Mesenchymal stem cell (in vitro differentiated cells and primary cell): ENCODE measurements at regions not wholly inside any gene's neighbourhood (a gene's known extent, or its start where the extent isn't known, plus 50 kb on each side); places are given as distances from the start of the nearest gene placed in this dataset.

Experiments used
- DNase-seq: peaks from one replicate; pipeline ENCODE4 v3.0.0-alpha.2; 2013
- H2AFZ ChIP-seq: one replicate; pipeline ENCODE4 v1.6.1; 2013; ENCODE audit warnings: low read depth, mild to moderate bottlenecking, control low read depth, inconsistent platforms, low read length, moderate library complexity
- H2AK5ac ChIP-seq: 2 replicates; pipeline ENCODE4 v1.6.1; 2013; ENCODE audit warnings: low read length, moderate library complexity, mild to moderate bottlenecking, inconsistent platforms; ENCODE audit not compliant: severe bottlenecking
- H2BK120ac ChIP-seq: one replicate; pipeline ENCODE4 v1.6.1; 2013; ENCODE audit warnings: low read depth, mild to moderate bottlenecking, inconsistent platforms, low read length, moderate library complexity
- H2BK12ac ChIP-seq, 2 experiments: one replicate each; pipeline ENCODE4 v1.6.1; 2013; ENCODE audit warnings: inconsistent platforms in 2 of 2, low read length in 2 of 2, mild to moderate bottlenecking in 2 of 2, moderate library complexity in 2 of 2, control low read depth in 1 of 2
- H2BK15ac ChIP-seq: one replicate; pipeline ENCODE4 v1.6.1; 2013; ENCODE audit warnings: mild to moderate bottlenecking, low read depth, inconsistent platforms; ENCODE audit not compliant: poor library complexity, severe bottlenecking
- H2BK5ac ChIP-seq: 2 replicates; pipeline ENCODE4 v1.6.1; 2013; ENCODE audit warnings: low read depth, mild to moderate bottlenecking, low read length, control low read depth, inconsistent platforms; ENCODE audit not compliant: poor library complexity, severe bottlenecking
- H3K14ac ChIP-seq, 2 experiments: one replicate each; pipeline ENCODE4 v1.6.1; 2013; ENCODE audit warnings: inconsistent platforms in 2 of 2, low read length in 2 of 2, control low read depth in 1 of 2, mild to moderate bottlenecking in 1 of 2, moderate library complexity in 1 of 2
- H3K18ac ChIP-seq, 2 experiments: one replicate each; pipeline ENCODE4 v1.6.1; 2013; ENCODE audit warnings: inconsistent platforms in 2 of 2, low read length in 2 of 2, control low read depth in 1 of 2, low read depth in 1 of 2, mild to moderate bottlenecking in 1 of 2
- H3K23ac ChIP-seq, 2 experiments: one replicate each; pipeline ENCODE4 v1.6.1; 2013; ENCODE audit warnings: inconsistent platforms in 2 of 2, low read length in 2 of 2, mild to moderate bottlenecking in 2 of 2, moderate library complexity in 2 of 2, control low read depth in 1 of 2
- H3K27ac ChIP-seq: 2 replicates; pipeline ENCODE4 v1.5.1; 2013; ENCODE audit warnings: mild to moderate bottlenecking, moderate library complexity, low read length, control low read depth, inconsistent platforms; ENCODE audit not compliant: poor library complexity, severe bottlenecking
- H3K27me3 ChIP-seq, 2 experiments: 2 replicates each; pipeline versions ENCODE4 v1.6.1 to v1.7.0; 2013; ENCODE audit warnings: low read length in 2 of 2, mild to moderate bottlenecking in 2 of 2, moderate library complexity in 2 of 2, control low read depth in 1 of 2, inconsistent platforms in 1 of 2; ENCODE audit not compliant: control insufficient read depth in 1 of 2, insufficient read depth in 1 of 2
- H3K36me3 ChIP-seq, 2 experiments: 2 replicates each; pipeline versions ENCODE4 v1.6.1 to v1.7.0; 2013; ENCODE audit warnings: low read length in 2 of 2, control low read depth in 1 of 2, inconsistent platforms in 1 of 2, low read depth in 1 of 2, mild to moderate bottlenecking in 1 of 2; ENCODE audit not compliant: insufficient read depth in 2 of 2, control insufficient read depth in 1 of 2
- H3K4ac ChIP-seq, 2 experiments: one replicate each; pipeline ENCODE4 v1.6.1; 2013; ENCODE audit warnings: inconsistent platforms in 2 of 2, low read length in 2 of 2, mild to moderate bottlenecking in 2 of 2, moderate library complexity in 2 of 2, control low read depth in 1 of 2, low read depth in 1 of 2
- H3K4me1 ChIP-seq: 2 replicates; pipeline ENCODE4 v1.6.1; 2013; ENCODE audit warnings: low read depth, low read length, control low read depth; ENCODE audit not compliant: control insufficient read depth, insufficient read depth
- H3K4me2 ChIP-seq: 2 replicates; pipeline ENCODE4 v1.6.1; 2013; ENCODE audit warnings: low read length, mild to moderate bottlenecking, inconsistent platforms; ENCODE audit not compliant: poor library complexity, severe bottlenecking
- H3K4me3 ChIP-seq, 2 experiments: 2 replicates each; pipeline versions ENCODE4 v1.5.1 to v1.7.0; 2013; ENCODE audit warnings: low read length in 2 of 2, mild to moderate bottlenecking in 2 of 2, control low read depth in 1 of 2, low read depth in 1 of 2; ENCODE audit not compliant: insufficient read depth in 1 of 2
- H3K79me1 ChIP-seq: replicated peaks from 2 replicates; pipeline ENCODE4 v1.6.1; 2013; ENCODE audit warnings: mild to moderate bottlenecking, control low read depth, low read length, inconsistent platforms; ENCODE audit not compliant: poor library complexity, severe bottlenecking
- H3K9ac ChIP-seq: 2 replicates; pipeline ENCODE4 v1.7.0; 2013; ENCODE audit warnings: mild to moderate bottlenecking, low read length, moderate library complexity
- H3K9me3 ChIP-seq: 2 replicates; pipeline ENCODE4 v1.7.0; 2013; ENCODE audit warnings: mild to moderate bottlenecking, low read length; ENCODE audit not compliant: control insufficient read depth
- H4K8ac ChIP-seq: one replicate; pipeline ENCODE4 v1.6.1; 2013; ENCODE audit warnings: inconsistent platforms, mild to moderate bottlenecking, low read length, moderate library complexity
- H4K91ac ChIP-seq: one replicate; pipeline ENCODE4 v1.6.1; 2013; ENCODE audit warnings: mild to moderate bottlenecking, low read length, inconsistent platforms
- WGBS: methylation state at CpG from one replicate; pipeline ENCODE4 v1.1.7; 2013; ENCODE audit warnings: mixed read lengths; 5-methylcytosine and 5-hydroxymethylcytosine counted together

DNA sequence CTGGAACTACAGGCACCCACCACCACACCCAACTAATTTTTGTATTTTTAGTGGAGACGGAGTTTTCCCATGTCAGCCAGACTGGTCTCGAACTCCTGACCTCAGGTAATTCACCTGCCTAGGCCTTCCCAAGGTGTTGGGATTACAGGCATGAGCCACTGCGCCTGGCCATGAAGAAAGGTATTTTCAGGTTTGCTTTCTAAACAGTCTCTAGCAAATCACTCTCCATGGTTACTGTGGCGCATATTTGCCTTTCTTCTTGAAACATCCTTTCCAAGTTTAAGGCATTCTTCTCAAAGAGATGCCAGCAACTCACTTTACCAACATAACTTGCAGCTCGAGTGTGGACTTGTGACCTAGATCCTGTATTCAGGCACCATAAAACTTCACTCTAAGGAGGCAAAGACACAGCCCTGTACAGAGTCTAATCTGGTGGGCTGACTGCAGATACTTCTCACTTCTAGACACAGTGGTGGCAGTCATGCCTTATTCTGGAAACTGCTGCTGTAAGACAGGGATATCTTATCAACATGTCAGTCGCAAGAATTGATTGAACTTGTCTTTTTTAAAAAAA, 461.4 kb upstream of the TSHZ3 start:
- H3K9me3 ChIP-seq = no peaks in the 10 kb centered on the region
- H3K4me1 ChIP-seq = no peaks in the 10 kb centered on the region
- H2AK5ac ChIP-seq = no peak overlapping the region
- H3K36me3 ChIP-seq = no peaks in the 10 kb centered on the region
- H2BK12ac ChIP-seq = no peak overlapping the region
- no peak overlapping the region for H2BK120ac ChIP-seq
- H3K4me3 ChIP-seq = no peak overlapping the region
- H3K27ac ChIP-seq = no peak overlapping the region
- H2BK5ac ChIP-seq = no peak overlapping the region
- no peak overlapping the region for H3K4ac ChIP-seq
- H3K23ac ChIP-seq = no peak overlapping the region
- WGBS = 84% methylated on average over 5 of the region's 6 CpGs
- no peak overlapping the region for H3K9ac ChIP-seq
- H3K18ac ChIP-seq = no peak overlapping the region
- H3K4me2 ChIP-seq = no peak overlapping the region
- no peak for DNase-seq
- H3K79me1 ChIP-seq = no peaks in the 10 kb centered on the region
- H2AFZ ChIP-seq = no peak overlapping the region
- no peak overlapping the region for H4K91ac ChIP-seq
- H3K27me3 ChIP-seq = no peaks in the 10 kb centered on the region
- no peak overlapping the region for H3K14ac ChIP-seq
- H4K8ac ChIP-seq = no peak overlapping the region
- no peak overlapping the region for H2BK15ac ChIP-seq

DNA sequence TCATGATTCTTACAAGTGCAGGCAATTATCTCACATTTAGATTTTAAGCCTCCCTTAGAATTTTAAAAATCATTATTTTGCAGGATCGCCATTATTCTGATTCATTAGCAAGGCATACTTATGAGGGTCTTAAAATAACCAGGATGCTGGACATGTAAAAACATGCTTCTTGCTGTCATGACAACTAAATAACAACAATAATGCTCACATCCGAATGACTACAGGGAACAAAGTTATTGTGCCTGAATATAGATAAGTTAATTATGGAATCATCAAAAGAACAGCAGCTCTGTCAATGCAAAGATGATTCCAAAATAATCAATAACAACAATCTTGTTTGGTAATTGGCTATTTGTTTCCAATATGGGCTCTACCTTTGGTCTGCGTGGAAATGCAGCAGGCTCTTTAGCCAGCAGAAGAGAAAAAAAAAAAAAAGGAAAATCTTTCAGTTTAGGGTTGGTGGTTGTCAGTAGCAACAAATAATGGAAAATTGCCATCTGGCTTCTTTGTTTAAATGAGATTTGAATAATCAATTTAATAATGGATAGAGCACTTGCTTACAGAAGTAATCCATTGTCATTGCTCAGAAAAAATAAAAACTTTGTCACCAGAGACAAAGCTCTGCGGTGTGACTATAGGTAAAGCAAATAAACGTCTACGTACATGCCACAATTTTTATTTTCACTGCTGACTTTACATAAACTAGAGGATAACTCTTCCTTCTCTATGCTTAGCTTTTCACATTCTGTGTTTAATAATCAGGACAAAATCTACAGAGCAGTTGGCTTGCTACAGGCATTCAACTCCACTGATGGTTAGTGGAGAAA, 468.9 kb upstream of the TSHZ3 start:
- H3K4me2 ChIP-seq = no peak overlapping the region

DNA sequence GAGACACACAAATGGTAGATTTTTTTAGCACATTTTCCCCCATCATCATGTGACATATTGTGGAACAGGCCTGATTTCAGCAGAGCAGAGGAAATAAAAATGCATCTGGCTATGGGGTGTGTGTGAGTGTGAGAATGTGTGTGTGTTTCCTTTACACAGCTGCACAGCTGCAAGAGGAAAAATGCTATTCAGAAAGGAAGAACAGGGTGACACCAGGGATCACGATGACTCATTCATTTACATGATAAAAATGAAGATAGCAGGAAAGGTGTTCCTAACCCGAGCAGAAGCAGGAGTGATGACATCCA, 469.5 kb upstream of the TSHZ3 start:
- Histone ChIP-seq H4K91ac (no peak overlapping the region), H2BK15ac (no peak overlapping the region), H3K36me3 (no peaks in the 10 kb centered on the region), H2AK5ac (no peak overlapping the region), H2BK120ac (no peak overlapping the region), H3K79me1 (no peaks in the 10 kb centered on the region), H4K8ac (no peak overlapping the region), H2BK5ac (no peak overlapping the region), H3K9ac (no peak overlapping the region), H3K23ac (no peak overlapping the region), H3K4me2 (no peak overlapping the region), H3K27ac (no peak overlapping the region), H3K4ac (no peak overlapping the region), H3K9me3 (peaks cover 3% of the 10 kb centered on the region), H2BK12ac (no peak overlapping the region), H3K14ac (no peak overlapping the region), H2AFZ (no peak overlapping the region), H3K4me3 (no peak overlapping the region), H3K18ac (no peak overlapping the region), H3K4me1 (no peaks in the 10 kb centered on the region), H3K27me3 (no peaks in the 10 kb centered on the region)
- 14% methylated on average over 2 of the region's 2 CpGs for WGBS
- no peak for DNase-seq

More for the DNA sequence above, 468.9 kb upstream of the TSHZ3 start:
- Histone ChIP-seq H2BK12ac (no peak overlapping the region), H2AFZ (no peak overlapping the region), H3K4me1 (no peaks in the 10 kb centered on the region), H3K23ac (no peak overlapping the region), H2AK5ac (no peak overlapping the region), H3K9me3 (peaks cover 3% of the 10 kb centered on the region), H3K4me3 (no peak overlapping the region), H3K36me3 (no peaks in the 10 kb centered on the region), H3K4ac (no peak overlapping the region), H2BK120ac (no peak overlapping the region), H3K27me3 (no peaks in the 10 kb centered on the region), H3K27ac (no peak overlapping the region), H4K8ac (no peak overlapping the region), H3K14ac (no peak overlapping the region), H3K79me1 (no peaks in the 10 kb centered on the region), H3K9ac (no peak overlapping the region), H2BK15ac (no peak overlapping the region), H4K91ac (no peak overlapping the region), H3K18ac (no peak overlapping the region), H2BK5ac (no peak overlapping the region)
- no peak for DNase-seq
- WGBS = 83% methylated on average over 5 of the region's 6 CpGs

DNA sequence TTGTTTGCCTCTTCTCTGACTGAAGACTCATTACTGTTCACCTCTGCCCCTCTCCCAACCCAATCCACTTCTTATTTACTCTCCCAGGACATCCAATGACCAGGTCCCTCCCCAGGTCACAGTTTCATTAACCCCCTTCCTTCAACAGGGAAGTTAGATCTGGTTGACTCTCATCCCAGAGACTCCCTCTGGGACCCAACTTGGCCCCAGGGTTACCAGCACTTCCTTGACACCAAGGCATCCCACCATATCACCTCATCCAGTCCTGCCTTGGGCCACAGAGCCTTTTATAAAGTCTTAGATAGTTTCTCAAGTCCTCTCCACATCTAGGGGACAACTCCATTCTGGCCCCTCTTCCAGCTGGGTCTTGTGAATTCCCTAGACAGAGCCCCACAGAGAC, 470.6 kb upstream of the TSHZ3 start:
- Histone ChIP-seq H3K27me3 (no peaks in the 10 kb centered on the region), H3K4me3 (no peak overlapping the region), H3K18ac (no peak overlapping the region)

More for the DNA sequence above, 470.6 kb upstream of the TSHZ3 start:
- H3K27ac ChIP-seq = no peak overlapping the region
- no peak overlapping the region for H2AFZ ChIP-seq
- H3K14ac ChIP-seq = no peak overlapping the region
- no peak overlapping the region for H2AK5ac ChIP-seq
- H2BK5ac ChIP-seq = no peak overlapping the region
- H3K9ac ChIP-seq = no peak overlapping the region
- H2BK120ac ChIP-seq = no peak overlapping the region
- no peak overlapping the region for H4K91ac ChIP-seq
- no peak overlapping the region for H4K8ac ChIP-seq
- no peak overlapping the region for H2BK12ac ChIP-seq
- H3K36me3 ChIP-seq = no peaks in the 10 kb centered on the region
- H2BK15ac ChIP-seq = no peak overlapping the region
- H3K9me3 ChIP-seq = peaks cover 3% of the 10 kb centered on the region
- H3K4ac ChIP-seq = no peak overlapping the region
- DNase-seq = no peak
- H3K79me1 ChIP-seq = no peaks in the 10 kb centered on the region
- no peaks in the 10 kb centered on the region for H3K4me1 ChIP-seq
- H3K4me2 ChIP-seq = no peak overlapping the region
- no peak overlapping the region for H3K23ac ChIP-seq
